H1 (cell line): ENCODE measurements at regions not wholly inside any gene's neighbourhood (a gene's known extent, or its start where the extent isn't known, plus 50 kb on each side); places are given as distances from the start of the nearest gene placed in this dataset.

Experiments used
- CTCF ChIA-PET: fragments of 300-600 bp; sonication (Branson Sonifier 250); formaldehyde crosslinking; loops from one replicate; lab custom pipeline; 2021; ENCODE audit not compliant: partially characterized antibody; lab: Charles Lee
- POLR2A ChIA-PET: fragments of 300-600 bp; sonication (Branson Sonifier 250); formaldehyde crosslinking; loops from one replicate; lab custom pipeline; 2021; ENCODE audit warnings: inconsistent platforms; ENCODE audit not compliant: partially characterized antibody; lab: Charles Lee
- DNase-seq, 2 experiments: peaks; one replicate each; pipeline versions ENCODE4 v3.0.0 to v3.0.0-alpha.2; 2010 to 2022; ENCODE audit warnings: low spot score in 2 of 2, low read depth in 1 of 2, mixed read lengths in 1 of 2
- FAIRE-seq: peaks from 2 replicates; lab custom pipeline; 2011; peaks lifted over from hg19 to GRCh38; lab: Jason Lieb, UNC
- H2AFZ ChIP-seq: 2 replicates; pipeline ENCODE4 v1.8.1; 2012; ENCODE audit warnings: low read length, inconsistent platforms
- H2AK5ac ChIP-seq: 2 replicates; pipeline ENCODE4 v1.6.1; 2013; ENCODE audit warnings: low read depth, low read length
- H2BK120ac ChIP-seq: replicated peaks from 2 replicates; pipeline ENCODE3; 2013; ENCODE audit warnings: low read depth, low read length, inconsistent platforms
- H2BK12ac ChIP-seq: 2 replicates; pipeline ENCODE4 v1.6.1; 2013; ENCODE audit warnings: low read depth, low read length
- H2BK15ac ChIP-seq: 2 replicates; pipeline ENCODE4 v1.6.1; 2013; ENCODE audit warnings: low read length
- H2BK20ac ChIP-seq: 2 replicates; pipeline ENCODE4 v1.6.1; 2013; ENCODE audit warnings: low read length
- H2BK5ac ChIP-seq: 2 replicates; pipeline ENCODE4 v1.6.1; 2013; ENCODE audit warnings: low read depth, low read length
- H3K14ac ChIP-seq: 2 replicates; pipeline ENCODE4 v1.6.1; 2013; ENCODE audit warnings: inconsistent platforms; ENCODE audit not compliant: insufficient read length
- H3K18ac ChIP-seq: 2 replicates; pipeline ENCODE4 v1.6.1; 2013; ENCODE audit warnings: low read length; ENCODE audit errors: extremely low read depth
- H3K23ac ChIP-seq: 2 replicates; pipeline ENCODE4 v1.6.1; 2013; ENCODE audit warnings: inconsistent platforms; ENCODE audit not compliant: insufficient read length
- H3K23me2 ChIP-seq: 2 replicates; pipeline ENCODE4 v1.6.1; 2013; ENCODE audit warnings: low read depth, low read length
- H3K27ac ChIP-seq: 2 replicates; pipeline ENCODE4 v1.6.1; 2011; ENCODE audit warnings: low read depth, low read length, inconsistent platforms
- H3K27me3 ChIP-seq, 4 experiments: replicated peaks in 1 of 4; 1 replicate in 1 of 4; 2 replicates in 3 of 4; pipeline versions ENCODE4 v1.6.1 to v1.8.1; 2011 to 2013; ENCODE audit warnings: low read length in 3 of 4, mild to moderate bottlenecking in 3 of 4, inconsistent platforms in 2 of 4, mixed read lengths in 2 of 4, moderate library complexity in 1 of 4; ENCODE audit not compliant: control insufficient read depth in 3 of 4, insufficient read depth in 3 of 4; ENCODE audit errors: extremely low read depth in 1 of 4
- H3K36me3 ChIP-seq, 4 experiments: 2 replicates each; pipeline versions ENCODE4 v1.6.1 to v1.8.1; 2011 to 2013; ENCODE audit warnings: mild to moderate bottlenecking in 4 of 4, low read length in 3 of 4, moderate library complexity in 2 of 4, control low read depth in 1 of 4, inconsistent platforms in 1 of 4; ENCODE audit not compliant: insufficient read depth in 4 of 4, control insufficient read depth in 2 of 4
- H3K4ac ChIP-seq: replicated peaks from 2 replicates; pipeline ENCODE3; 2013; ENCODE audit warnings: low read length, low read depth, mixed read lengths, inconsistent platforms; ENCODE audit not compliant: insufficient read length
- H3K4me1 ChIP-seq, 4 experiments: replicated peaks in 1 of 4; 1 replicate in 1 of 4; 2 replicates in 3 of 4; pipeline versions ENCODE4 v1.6.1 to v1.8.1; 2011 to 2013; ENCODE audit warnings: low read length in 3 of 4, inconsistent platforms in 2 of 4, mixed read lengths in 1 of 4; ENCODE audit not compliant: insufficient read depth in 4 of 4, control insufficient read depth in 3 of 4
- H3K4me2 ChIP-seq, 2 experiments: 2 replicates each; pipeline versions ENCODE4 v1.6.1 to v1.8.1; 2011 to 2013; ENCODE audit warnings: low read depth in 2 of 2, low read length in 2 of 2, control low read depth in 1 of 2, inconsistent platforms in 1 of 2, mild to moderate bottlenecking in 1 of 2; ENCODE audit not compliant: insufficient read depth in 1 of 2
- H3K4me3 ChIP-seq, 4 experiments: fragments of 200-600, 300-600 bp in 1 of 4; sonication (generic), shearing (Covaris generic), sonication (Bioruptor Twin) in 1 of 4; 2 replicates each; pipeline versions ENCODE4 v1.5.1 to v1.8.1; 2011 to 2016; ENCODE audit warnings: low read length in 4 of 4, low read depth in 3 of 4, control low read depth in 2 of 4, inconsistent platforms in 2 of 4, mild to moderate bottlenecking in 2 of 4, mixed read lengths in 1 of 4, moderate library complexity in 1 of 4; ENCODE audit not compliant: insufficient read depth in 2 of 4; ENCODE audit errors: extremely low read depth in 1 of 4
- H3K56ac ChIP-seq: replicated peaks from 2 replicates; pipeline ENCODE3; 2013; ENCODE audit warnings: low read depth, mild to moderate bottlenecking, mixed read lengths, low read length, inconsistent platforms; ENCODE audit not compliant: insufficient read length
- H3K79me1 ChIP-seq: 2 replicates; pipeline ENCODE4 v1.6.1; 2013; ENCODE audit warnings: low read depth, low read length, control low read depth
- H3K79me2 ChIP-seq, 2 experiments: 2 replicates each; pipeline versions ENCODE4 v1.6.1 to v1.8.1; 2012 to 2013; ENCODE audit warnings: low read length in 2 of 2, mild to moderate bottlenecking in 2 of 2, inconsistent platforms in 1 of 2; ENCODE audit not compliant: insufficient read depth in 2 of 2, control insufficient read depth in 1 of 2
- H3K9ac ChIP-seq, 4 experiments: replicated peaks in 1 of 4; 1 replicate in 1 of 4; 2 replicates in 3 of 4; pipeline versions ENCODE4 v1.6.1 to v1.8.1; 2011 to 2013; ENCODE audit warnings: low read depth in 3 of 4, low read length in 3 of 4, control low read depth in 2 of 4, mild to moderate bottlenecking in 2 of 4, moderate library complexity in 2 of 4, inconsistent platforms in 1 of 4; ENCODE audit errors: extremely low read depth in 1 of 4
- H3K9me3 ChIP-seq, 2 experiments: 2 replicates each; pipeline versions ENCODE4 v1.6.1 to v1.8.1; 2012 to 2013; ENCODE audit warnings: mild to moderate bottlenecking in 2 of 2, moderate library complexity in 2 of 2, control low read depth in 1 of 2, inconsistent platforms in 1 of 2, low read depth in 1 of 2, low read length in 1 of 2, mixed read lengths in 1 of 2; ENCODE audit not compliant: insufficient read depth in 2 of 2
- H4K20me1 ChIP-seq, 2 experiments: replicated peaks in 1 of 2; 2 replicates each; pipeline versions ENCODE3 to v1.8.1; 2011 to 2013; ENCODE audit warnings: inconsistent platforms in 2 of 2, low read length in 2 of 2, mild to moderate bottlenecking in 1 of 2; ENCODE audit not compliant: insufficient read depth in 2 of 2, control insufficient read depth in 1 of 2
- H4K5ac ChIP-seq: 2 replicates; pipeline ENCODE4 v1.6.1; 2013; ENCODE audit warnings: low read length, low read depth, mixed read lengths, inconsistent platforms; ENCODE audit not compliant: insufficient read length
- H4K8ac ChIP-seq: 2 replicates; pipeline ENCODE4 v1.8.0; 2013; ENCODE audit warnings: mild to moderate bottlenecking, moderate library complexity, low read length, inconsistent platforms; ENCODE audit not compliant: insufficient read depth; ENCODE audit errors: extremely low read depth
- H4K91ac ChIP-seq: replicated peaks from 2 replicates; pipeline ENCODE3; 2013; ENCODE audit warnings: low read length, mixed read lengths, inconsistent platforms; ENCODE audit not compliant: insufficient read length
- SIN3A ChIP-seq, 2 experiments: IDR thresholded peaks in 1 of 2; conservative IDR thresholded peaks in 1 of 2; 2 replicates each; pipeline ENCODE4 v1.6.1; 2011 to 2012; ENCODE audit warnings: low read length in 2 of 2, improper control_type of control experiment in 1 of 2, low read depth in 1 of 2, mild to moderate bottlenecking in 1 of 2
- SRF ChIP-seq: IDR thresholded peaks from 2 replicates; pipeline ENCODE4 v1.6.1; 2011; ENCODE audit warnings: mild to moderate bottlenecking, low read depth, low read length, moderate library complexity
- WGBS, 2 experiments: shearing (Covaris generic) in 1 of 2; methylation state at CpG; one replicate each; pipeline versions ENCODE4 v1.1.6 to v1.1.7; 2013 to 2015; ENCODE audit warnings: low lambda C conversion rate in 2 of 2, mixed read lengths in 2 of 2, inconsistent platforms in 1 of 2, low coverage in 1 of 2, missing lambda C conversion rate in 1 of 2; ENCODE audit not compliant: insufficient replicate concordance in 2 of 2, insufficient coverage in 1 of 2, insufficient read length in 1 of 2; ENCODE audit errors: extremely low coverage in 1 of 2, missing lambda C conversion rate in 1 of 2; 5-methylcytosine and 5-hydroxymethylcytosine counted together

- no peak overlapping the region for H3K9ac ChIP-seq
- H2BK120ac ChIP-seq = no peak overlapping the region
- no peaks in the 10 kb centered on the region for H3K36me3 ChIP-seq
- H3K79me1 ChIP-seq = no peaks in the 10 kb centered on the region
- FAIRE-seq = no peak
- H3K56ac ChIP-seq = no peak overlapping the region
- H3K4me3 ChIP-seq = no peak overlapping the region
- no peak overlapping the region for H2BK20ac ChIP-seq
- no peak overlapping the region for H2AFZ ChIP-seq
- H3K9me3 ChIP-seq = no peaks in the 10 kb centered on the region
- H2AK5ac ChIP-seq = no peak overlapping the region
- H3K27ac ChIP-seq = no peak overlapping the region
- H3K14ac ChIP-seq = no peak overlapping the region
- no peak overlapping the region for H4K91ac ChIP-seq
- H3K23ac ChIP-seq = no peak overlapping the region
- H3K4ac ChIP-seq = no peak overlapping the region
- no peak for DNase-seq
- H3K18ac ChIP-seq = no peak overlapping the region
- H4K20me1 ChIP-seq = no peaks in the 10 kb centered on the region
- no peaks in the 10 kb centered on the region for H3K27me3 ChIP-seq
- H3K23me2 ChIP-seq = peaks cover 3% of the 10 kb centered on the region; the same call in 1 of the 2 replicates
- H2BK15ac ChIP-seq = no peak overlapping the region
- ChIA-PET POLR2A (interaction anchor here (1.5 to 2.6 kb wide), 2 partner anchors 14 to 22 kb away, joined by 4 to 10 read pairs; no protein-coding TSS in a partner anchor), CTCF (interaction anchor here (1.0 to 1.6 kb wide), 5 partner anchors 9 to 210 kb away, joined by 3 to 7 read pairs (median 3); no protein-coding TSS in a partner anchor)
- H4K8ac ChIP-seq = no peak overlapping the region
- no peak overlapping the region for H2BK5ac ChIP-seq
- peaks cover 0 to 3% (median 2%) of the 10 kb centered on the region in 4 experiments; a peak in 2 of 7 replicates for H3K4me1 ChIP-seq
- no peaks in the 10 kb centered on the region for H3K79me2 ChIP-seq
- H2BK12ac ChIP-seq = no peak overlapping the region
- H3K4me2 ChIP-seq = peak overlapping the region; percentile 20 to 26; a peak in 2 of 4 replicates
- no peak overlapping the region for H4K5ac ChIP-seq
- WGBS, 2 experiments = 76% methylated on average over 2 of the region's 2 CpGs; no CpG with 5 or more reads in 1 of the 2 experiments
- TF ChIP-seq SRF (no peak), SIN3A (conservative IDR thresholded peaks at IDR 0.05 in 1 of 2, IDR thresholded peaks at IDR 0.05 in 1 of 2; ENCODE audit: low read depth in 1 of 2, low read length in 2 of 2) (no peak)
Observed at GRCh38 chr3:168271932-168272331, 176.2 kb upstream of the GOLIM4 start.
